ENCODE measurements at regions not wholly inside any gene's neighbourhood (a gene's known extent, or its start where the extent isn't known, plus 50 kb on each side); places are given as distances from the start of the nearest gene placed in this dataset.

GRCh38 chr21:20272791-20273362 lies 725.3 kb upstream of the NCAM2 start:
- H3K9ac ChIP-seq (ENCODE audit: extremely low read depth, low read length, poor library complexity, severe bottlenecking) = no peak overlapping the region
- H3K27ac Mint-ChIP-seq = no peak overlapping the region
- no peak overlapping the region for H3K27ac ChIP-seq (ENCODE audit: low read depth, low read length)
- H3K36me3 Mint-ChIP-seq (ENCODE audit: low read depth) = no peaks in the 10 kb centered on the region
- H3K4me1 Mint-ChIP-seq = peaks cover 31% of the 10 kb centered on the region
- TF ChIP-seq CTCF (conservative IDR thresholded peaks at IDR 0.05) = no peak
- no peak overlapping the region for H3K4me3 ChIP-seq (ENCODE audit: low read length)
- peaks cover 5% of the 10 kb centered on the region for H3K9me3 Mint-ChIP-seq
- H3K4me3 Mint-ChIP-seq = no peak overlapping the region
- H3K4me1 ChIP-seq (ENCODE audit: control insufficient read depth, insufficient read depth, low read length) = peaks cover 10% of the 10 kb centered on the region
- H3K27me3 ChIP-seq (ENCODE audit: control insufficient read depth, insufficient read depth, low read length, poor library complexity, severe bottlenecking) = no peaks in the 10 kb centered on the region
- H3K9me3 ChIP-seq (ENCODE audit: control insufficient read depth, low read length) = peaks cover 13% of the 10 kb centered on the region
- 72 to 73% methylated on average over 5 of the region's 5 CpGs for WGBS, 2 experiments (ENCODE audit: insufficient coverage in 1 of 2, insufficient read length in 1 of 2)
- DNase-seq = no peak
- no peaks in the 10 kb centered on the region for H3K36me3 ChIP-seq (ENCODE audit: control insufficient read depth, insufficient read depth, low read length)
- no peaks in the 10 kb centered on the region for H3K27me3 Mint-ChIP-seq (ENCODE audit: insufficient read depth)

GRCh38 chr21:20276377-20276776 lies 721.8 kb upstream of the NCAM2 start:
- no peak overlapping the region for H3K9ac ChIP-seq (ENCODE audit: extremely low read depth, low read length, poor library complexity, severe bottlenecking)
- H3K4me1 Mint-ChIP-seq = peaks cover 32% of the 10 kb centered on the region
- H3K27me3 Mint-ChIP-seq (ENCODE audit: insufficient read depth) = no peaks in the 10 kb centered on the region
- peak overlapping the region; percentile 26 for H3K27ac Mint-ChIP-seq
- H3K4me1 ChIP-seq (ENCODE audit: control insufficient read depth, insufficient read depth, low read length) = peaks cover 10% of the 10 kb centered on the region
- no peak overlapping the region for H3K4me3 Mint-ChIP-seq
- no peak overlapping the region for H3K4me3 ChIP-seq (ENCODE audit: low read length)
- peaks cover 21% of the 10 kb centered on the region for H3K9me3 ChIP-seq (ENCODE audit: control insufficient read depth, low read length)
- no peak for DNase-seq
- H3K36me3 ChIP-seq (ENCODE audit: control insufficient read depth, insufficient read depth, low read length) = no peaks in the 10 kb centered on the region
- H3K27ac ChIP-seq (ENCODE audit: low read depth, low read length) = no peak overlapping the region
- H3K36me3 Mint-ChIP-seq (ENCODE audit: low read depth) = no peaks in the 10 kb centered on the region
- H3K9me3 Mint-ChIP-seq = peaks cover 12% of the 10 kb centered on the region
- no peaks in the 10 kb centered on the region for H3K27me3 ChIP-seq (ENCODE audit: control insufficient read depth, insufficient read depth, low read length, poor library complexity, severe bottlenecking)
- TF ChIP-seq CTCF (conservative IDR thresholded peaks at IDR 0.05) = no peak

- TF ChIP-seq CTCF (conservative IDR thresholded peaks at IDR 0.05) = no peak
- DNase-seq = no peak
- H3K4me1 Mint-ChIP-seq = peaks cover 32% of the 10 kb centered on the region
- Histone ChIP-seq H3K27ac (ENCODE audit: low read depth, low read length) (no peak overlapping the region), H3K4me3 (ENCODE audit: low read length) (no peak overlapping the region), H3K36me3 (ENCODE audit: control insufficient read depth, insufficient read depth, low read length) (no peaks in the 10 kb centered on the region), H3K9ac (ENCODE audit: extremely low read depth, low read length, poor library complexity, severe bottlenecking) (no peak overlapping the region), H3K4me1 (ENCODE audit: control insufficient read depth, insufficient read depth, low read length) (peaks cover 10% of the 10 kb centered on the region), H3K9me3 (ENCODE audit: control insufficient read depth, low read length) (peaks cover 21% of the 10 kb centered on the region), H3K27me3 (ENCODE audit: control insufficient read depth, insufficient read depth, low read length, poor library complexity, severe bottlenecking) (no peaks in the 10 kb centered on the region)
- H3K27ac Mint-ChIP-seq = no peak overlapping the region
- H3K36me3 Mint-ChIP-seq (ENCODE audit: low read depth) = no peaks in the 10 kb centered on the region
- no peaks in the 10 kb centered on the region for H3K27me3 Mint-ChIP-seq (ENCODE audit: insufficient read depth)
- 92 to 100% methylated on average over 1 of the region's 1 CpG for WGBS, 2 experiments (ENCODE audit: insufficient coverage in 1 of 2, insufficient read length in 1 of 2)
- H3K9me3 Mint-ChIP-seq = peaks cover 12% of the 10 kb centered on the region
- no peak overlapping the region for H3K4me3 Mint-ChIP-seq
These were observed 721.3 kb upstream of the NCAM2 start for GRCh38 chr21:20276954-20277353.

All from endodermal cell (in vitro differentiated cells).